HG03571 (cell line): ENCODE measurements at regions not wholly inside any gene's neighbourhood (a gene's known extent, or its start where the extent isn't known, plus 50 kb on each side); places are given as distances from the start of the nearest gene placed in this dataset.
"Not testable (repeated sequence)": the region's sequence is repeated elsewhere in the genome, so short reads cannot be mapped to it uniquely, and the experiment has no call there.

ENCODE experiments used
- ATAC-seq: cut with Tn5 transposase; IDR thresholded peaks from one replicate; pipeline ENCODE4 v1.9.1; 2021; ENCODE audit not compliant: unreplicated experiment

DNA sequence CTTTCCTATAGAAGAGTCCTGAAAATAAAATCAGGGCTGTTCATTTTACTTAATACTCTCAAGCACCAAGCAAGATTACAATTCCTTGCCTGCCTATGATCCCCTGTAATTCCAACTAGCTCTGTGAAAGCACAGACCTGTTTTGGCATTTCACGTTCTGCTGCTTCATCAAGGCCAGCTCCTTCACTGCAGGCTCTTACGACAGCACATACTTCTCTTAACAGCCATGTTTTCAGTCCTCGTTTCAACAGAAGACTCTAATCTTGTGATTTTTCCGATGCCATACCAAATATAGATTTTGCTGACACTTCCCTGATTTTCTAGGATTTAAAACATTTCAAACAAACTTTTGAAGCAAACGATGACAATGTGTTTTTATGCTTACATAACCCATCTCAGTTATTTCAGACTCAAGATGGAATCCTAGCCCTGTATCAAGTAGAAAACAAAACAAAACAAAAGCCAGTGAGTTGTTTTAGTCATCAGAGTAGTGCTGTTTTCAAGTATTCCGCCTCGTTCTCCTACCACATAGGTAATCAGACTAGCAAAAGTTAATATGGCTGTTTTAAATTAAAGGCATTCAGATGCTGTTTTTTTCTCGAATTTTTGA is 616.5 kb upstream of the CITED2 start:
- ATAC-seq, result no peak

GRCh38 chr6:139990026-139990686 is 615.7 kb upstream of the CITED2 start:
- ATAC-seq, result no peak

GRCh38 chr6:139988685-139989084 is 614.2 kb upstream of the CITED2 start:
- ATAC-seq, result no peak

DNA sequence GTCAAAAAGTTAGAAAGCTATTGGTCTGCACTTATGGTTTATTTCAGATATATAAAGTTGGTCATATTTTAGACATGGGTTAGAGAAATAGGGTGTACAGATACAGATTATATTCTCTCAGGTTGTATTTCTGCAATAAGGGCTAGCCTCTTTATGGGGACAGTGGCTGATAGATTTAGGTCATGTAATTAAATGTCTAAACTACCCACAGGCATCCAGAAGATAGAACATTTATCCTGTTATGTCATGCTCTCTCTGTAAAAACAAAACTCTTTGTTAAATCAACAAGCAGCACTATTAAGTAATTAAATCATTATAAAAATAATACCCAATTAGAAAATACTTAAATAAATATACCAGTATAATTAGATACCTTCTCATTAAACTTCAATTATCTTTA is 612.6 kb upstream of the CITED2 start:
- ATAC-seq, result no peak

DNA sequence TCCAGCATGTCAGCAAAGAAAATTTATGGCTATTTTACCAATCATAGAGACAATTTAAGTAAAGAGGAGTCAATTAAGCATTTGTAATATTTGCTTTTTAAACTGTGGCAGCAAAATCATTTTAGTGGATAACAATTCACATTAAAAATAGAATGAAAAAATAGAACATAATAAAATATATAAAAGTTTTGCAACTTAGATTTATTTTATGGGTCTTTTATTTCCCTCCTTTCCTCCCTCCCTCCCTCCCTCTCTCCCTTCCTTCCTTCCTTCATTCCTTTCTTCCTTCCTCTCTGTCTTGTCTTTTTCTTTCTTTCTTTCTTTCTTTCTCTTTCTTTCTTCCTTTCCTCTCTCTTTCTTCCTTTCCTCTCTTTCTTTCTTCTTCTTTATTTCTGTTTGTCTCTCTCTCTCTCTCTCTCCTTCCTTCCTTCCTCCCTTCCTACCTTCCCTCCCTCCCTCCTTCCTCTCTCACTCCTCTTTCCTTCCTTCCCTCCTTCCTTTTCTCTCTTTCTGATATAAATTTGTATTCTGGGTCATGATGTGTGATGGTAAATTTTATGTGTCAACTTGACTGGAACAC is 610.9 kb upstream of the CITED2 start:
- ATAC-seq, result no peak

DNA sequence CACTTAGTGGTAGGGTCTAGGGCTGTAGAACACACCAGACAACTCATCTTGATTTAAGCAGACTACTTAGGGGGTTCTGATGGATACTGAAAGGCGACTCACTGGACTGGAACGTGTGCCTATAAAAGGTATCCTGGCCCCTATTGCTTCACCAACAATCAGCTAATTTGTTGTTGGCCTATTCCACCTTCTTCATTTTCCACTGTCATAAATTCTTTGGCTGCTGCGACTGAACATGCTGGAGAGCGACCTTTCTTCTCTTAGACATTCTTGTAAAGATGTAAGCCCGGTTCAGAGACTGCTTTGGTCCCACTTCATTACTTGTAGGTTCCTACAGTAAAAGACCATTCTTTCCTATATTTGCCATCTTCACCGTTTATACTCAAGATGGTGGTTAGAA is 609.9 kb upstream of the CITED2 start:
- ATAC-seq, result no peak

DNA sequence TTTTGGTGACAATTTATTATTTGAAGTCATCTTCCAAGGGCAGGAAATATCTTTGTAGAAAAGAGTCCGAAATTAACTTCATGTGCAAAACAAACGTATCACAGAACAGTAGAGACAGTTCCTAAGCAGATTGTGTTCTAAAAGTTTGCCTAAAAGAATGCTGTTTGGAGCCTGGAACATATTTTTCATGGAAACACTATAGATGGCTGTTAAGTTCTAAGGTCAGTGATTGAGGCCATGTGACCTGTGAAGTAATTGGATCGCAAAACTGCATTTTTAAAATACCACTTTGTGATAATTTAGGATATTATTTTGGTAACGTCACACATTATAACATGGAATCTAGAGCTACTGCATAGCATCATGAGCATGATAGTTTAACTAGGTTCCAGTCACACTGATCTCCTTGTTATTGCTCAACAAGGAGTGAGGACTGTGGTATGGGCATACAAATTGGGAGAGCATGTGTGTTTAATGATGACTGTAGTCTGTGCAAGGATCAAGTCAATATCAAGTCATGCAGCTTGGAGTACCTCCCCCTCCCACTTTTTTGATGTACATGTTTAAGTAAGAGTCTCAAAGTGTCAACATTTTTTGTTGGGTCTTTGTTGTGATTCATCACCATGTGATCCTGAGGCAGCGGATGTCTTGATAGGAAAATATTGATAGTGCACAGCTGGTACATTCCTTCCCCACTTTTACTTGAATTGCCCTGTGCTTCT is 609.3 kb upstream of the CITED2 start:
- ATAC-seq, result no peak

GRCh38 chr6:139982652-139983295 is 608.3 kb upstream of the CITED2 start:
- ATAC-seq, result no peak

DNA sequence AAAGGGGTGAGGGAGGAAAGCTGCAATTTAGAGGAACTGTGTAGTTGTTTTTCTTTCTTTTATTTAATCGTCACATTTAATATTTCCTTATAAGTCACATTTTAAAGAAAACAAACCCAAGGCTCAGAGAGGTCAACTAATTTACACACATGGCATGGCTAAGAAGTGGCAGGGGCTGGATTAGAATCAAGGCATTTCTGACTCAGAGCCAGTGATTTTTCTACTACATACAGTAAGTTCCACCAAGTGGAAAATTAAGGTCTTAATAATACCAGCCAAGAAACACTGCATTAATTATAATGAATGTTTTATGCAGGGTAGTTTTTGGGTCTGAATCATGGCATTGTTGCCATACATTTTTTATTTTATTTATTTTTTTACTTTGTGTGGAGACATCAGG is 607.7 kb upstream of the CITED2 start:
- ATAC-seq, result no peak

- ATAC-seq, result no peak
These were observed 607.3 kb upstream of the CITED2 start for GRCh38 chr6:139981768-139982181.

- no peak for ATAC-seq
These were observed 606.7 kb upstream of the CITED2 start for GRCh38 chr6:139981066-139981624.

DNA sequence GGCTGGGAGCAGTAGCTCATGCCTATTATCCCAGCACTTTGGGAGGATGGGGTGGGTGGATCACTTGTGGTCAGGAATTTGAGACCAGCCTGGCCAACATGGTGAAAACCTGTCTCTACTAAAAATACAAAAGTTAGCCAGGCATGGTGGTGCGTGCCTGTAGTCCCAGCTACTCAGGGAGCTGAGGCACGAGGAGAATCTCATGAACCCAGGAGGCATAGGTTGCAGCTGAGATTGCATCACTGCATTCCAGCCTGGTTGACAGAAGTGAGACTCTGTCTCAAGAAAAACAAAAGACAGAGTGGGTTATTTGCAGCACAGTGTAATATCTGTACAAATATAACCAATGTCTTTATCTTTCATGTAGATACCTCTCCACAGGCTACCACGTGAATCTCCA is 606.2 kb upstream of the CITED2 start:
- not testable (repeated sequence) for ATAC-seq

DNA sequence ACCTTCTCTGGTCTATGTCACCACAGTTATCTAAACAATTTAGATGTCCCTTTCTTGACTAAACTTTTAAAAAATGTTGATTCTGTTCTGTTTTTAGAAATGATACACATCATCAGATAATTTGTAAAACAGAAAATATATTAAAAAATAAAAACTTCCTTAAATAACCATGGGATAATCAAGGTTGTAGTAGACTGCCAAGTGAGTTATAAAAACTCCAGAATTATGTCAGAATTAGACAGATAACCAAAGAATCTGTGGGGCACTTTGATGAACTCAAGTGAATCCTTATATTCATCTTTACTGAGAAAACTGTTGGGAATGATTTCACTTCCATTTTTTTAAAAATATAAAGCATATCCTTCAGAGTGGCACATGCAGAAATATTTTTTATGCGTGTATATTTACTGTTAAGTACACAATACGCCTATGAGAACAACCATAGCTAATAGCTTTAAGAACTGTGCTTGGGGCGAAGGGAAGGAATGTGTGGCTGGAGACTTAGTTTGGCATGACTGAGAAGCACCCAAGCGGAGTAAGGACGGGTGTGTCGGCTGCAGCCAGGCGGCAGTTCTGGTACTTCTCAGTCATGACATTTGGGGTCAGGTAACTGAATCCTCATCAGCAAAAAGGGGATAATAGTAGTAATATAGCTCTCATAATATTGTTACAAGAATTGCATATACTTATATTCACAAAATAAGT is 604.7 kb upstream of the CITED2 start:
- no peak for ATAC-seq

DNA sequence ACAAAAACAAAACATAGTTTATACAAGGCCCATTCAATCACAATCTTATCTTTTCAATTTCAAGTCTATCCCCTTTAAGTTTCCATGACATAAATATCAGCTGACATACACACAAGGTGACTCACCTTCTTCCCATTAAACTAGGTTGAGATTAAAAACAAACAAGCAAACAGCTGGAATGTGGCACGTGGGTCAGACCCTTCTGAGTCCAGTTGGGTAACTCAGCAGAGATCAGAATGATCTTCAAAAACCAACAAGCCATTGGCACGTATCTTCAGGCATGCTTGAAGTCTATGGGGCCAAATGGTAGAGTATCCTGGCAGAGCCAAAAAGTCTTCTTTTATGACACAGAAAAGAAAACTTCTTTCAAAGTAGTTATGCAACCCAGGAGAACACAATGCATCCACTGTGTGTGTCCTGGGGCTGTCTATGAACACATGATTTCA is 603.5 kb upstream of the CITED2 start:
- ATAC-seq, result no peak

GRCh38 chr6:139973669-139974344 is 599.4 kb upstream of the CITED2 start:
- no peak for ATAC-seq

DNA sequence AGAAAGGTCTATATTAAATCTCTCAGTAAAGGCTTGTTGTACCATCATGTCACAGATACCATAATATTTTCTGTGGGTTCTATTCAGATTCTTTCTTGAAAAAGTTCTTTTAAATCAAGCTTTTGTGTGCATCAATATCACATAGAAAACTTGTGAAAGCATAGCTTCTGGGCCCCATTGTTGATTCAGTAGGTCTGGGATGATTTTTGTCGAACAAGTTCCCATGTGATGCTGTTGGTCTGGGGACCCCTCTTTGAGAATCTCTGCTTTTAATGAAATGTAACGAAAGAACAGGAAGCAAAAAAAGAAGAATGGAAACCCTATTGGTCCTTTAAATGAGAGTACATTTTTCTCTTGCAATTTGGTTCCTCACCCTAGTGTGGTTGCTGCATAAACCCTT is 597.7 kb upstream of the CITED2 start:
- ATAC-seq, result no peak

DNA sequence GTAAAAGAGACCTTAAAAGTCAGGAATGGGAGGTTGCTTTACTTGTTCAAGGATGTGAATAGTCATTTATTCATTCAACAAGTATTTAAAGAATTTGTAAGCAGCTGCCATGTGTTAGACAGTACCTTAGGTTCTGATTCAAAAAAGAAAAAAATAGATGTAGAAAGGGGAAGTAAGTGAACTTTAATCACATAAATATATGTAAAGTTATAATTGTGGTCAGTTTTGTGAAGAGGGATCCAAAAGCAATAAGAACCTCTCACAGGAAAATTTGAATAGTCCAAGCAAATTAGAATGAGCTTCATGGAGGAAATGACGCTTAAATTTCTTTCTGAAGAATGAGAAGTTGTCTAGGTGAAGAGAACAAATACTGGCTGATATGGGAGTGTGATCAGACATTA is 596.1 kb upstream of the CITED2 start:
- no peak for ATAC-seq

DNA sequence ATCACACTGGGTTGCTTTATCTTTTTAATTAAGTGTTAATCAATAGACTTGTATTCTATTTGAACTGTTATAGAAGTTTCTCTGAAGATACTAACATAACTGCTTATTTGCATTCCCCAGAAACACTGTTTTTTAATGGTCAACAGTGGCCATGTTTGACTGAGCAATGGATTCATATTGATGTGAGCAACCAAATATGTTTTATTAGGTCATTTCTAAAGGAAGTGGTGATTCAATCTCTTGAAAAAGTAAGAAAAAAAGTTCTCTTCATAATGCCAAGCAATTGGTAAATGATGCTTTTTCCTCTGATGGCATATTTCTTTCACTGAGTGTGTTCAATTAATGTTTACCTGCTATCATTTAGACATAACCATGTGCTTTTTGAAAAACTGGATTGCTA is 593.0 kb upstream of the CITED2 start:
- ATAC-seq, result no peak

DNA sequence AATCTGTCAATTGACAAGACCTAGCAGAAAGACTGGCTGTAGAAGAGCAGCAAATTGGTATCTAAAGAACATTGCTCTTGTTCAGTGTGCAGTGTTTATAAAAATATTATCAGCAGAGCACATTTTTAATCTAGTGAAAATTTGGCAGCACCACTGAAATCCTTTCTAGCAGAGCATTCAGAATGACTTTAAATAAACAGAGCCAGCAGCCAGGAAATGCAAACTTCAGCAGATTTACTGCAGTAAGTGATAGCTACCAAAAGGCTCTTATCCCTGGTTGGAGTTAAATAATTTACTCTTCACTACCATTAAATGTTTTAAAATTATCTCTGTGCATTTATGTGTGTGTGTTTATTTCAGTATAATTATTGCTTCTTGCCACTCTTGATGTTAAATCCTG is 590.9 kb upstream of the CITED2 start:
- no peak for ATAC-seq

GRCh38 chr6:139964737-139965136 is 590.3 kb upstream of the CITED2 start:
- ATAC-seq, result no peak
